BE2C (cell line): ENCODE measurements at regions not wholly inside any gene's neighbourhood (a gene's known extent, or its start where the extent isn't known, plus 50 kb on each side); places are given as distances from the start of the nearest gene placed in this dataset.
"Not testable (repeated sequence)": the region's sequence is repeated elsewhere in the genome, so short reads cannot be mapped to it uniquely, and the experiment has no call there.

Experiments used
- DNase-seq: peaks from one replicate; pipeline ENCODE4 v3.0.0-alpha.2; 2020
- H3K27me3 ChIP-seq: fragments of 250-450 bp; sonication (Bioruptor Pico); 2 replicates; pipeline ENCODE4 v1.5.1; 2020; ENCODE audit warnings: mild to moderate bottlenecking
- H3K36me3 ChIP-seq: fragments of 250-450 bp; sonication (Bioruptor Pico); 2 replicates; pipeline ENCODE4 v1.5.1; 2020; ENCODE audit warnings: mild to moderate bottlenecking
- H3K4me1 ChIP-seq: fragments of 250-450 bp; sonication (Bioruptor Pico); 2 replicates; pipeline ENCODE4 v1.5.1; 2020
- H3K4me3 ChIP-seq: 2 replicates; pipeline ENCODE4 v1.5.1; 2011; ENCODE audit warnings: low read depth, low read length
- H3K9me3 ChIP-seq: fragments of 250-450 bp; sonication (Bioruptor Pico); 2 replicates; pipeline ENCODE4 v1.5.1; 2020
- CTCF ChIP-seq: IDR thresholded peaks from 2 replicates; pipeline ENCODE4 v1.5.1; 2012; ENCODE audit warnings: mild to moderate bottlenecking, low read depth, low read length

GRCh38 chr6:3918469-3918868 is 69.3 kb downstream of the FAM50B start:
- no peaks in the 10 kb centered on the region; the same call in 1 of the 2 replicates for H3K27me3 ChIP-seq
- no peak for TF ChIP-seq CTCF
- no peaks in the 10 kb centered on the region for H3K36me3 ChIP-seq
- no peaks in the 10 kb centered on the region for H3K9me3 ChIP-seq
- H3K4me3 ChIP-seq: no peak overlapping the region
- no peak for DNase-seq
- H3K4me1 ChIP-seq: no peaks in the 10 kb centered on the region

- Histone ChIP-seq H3K4me1 (no peaks in the 10 kb centered on the region), H3K4me3 (no peak overlapping the region), H3K36me3 (no peaks in the 10 kb centered on the region), H3K9me3 (no peaks in the 10 kb centered on the region), H3K27me3 (no peaks in the 10 kb centered on the region; the same call in 1 of the 2 replicates)
- DNase-seq: no peak
- TF ChIP-seq CTCF: no peak
Measured at GRCh38 chr6:3919130-3919628, 70.0 kb downstream of the FAM50B start.

- Histone ChIP-seq H3K9me3 (no peaks in the 10 kb centered on the region), H3K4me3 (no peak overlapping the region), H3K36me3 (no peaks in the 10 kb centered on the region), H3K27me3 (no peaks in the 10 kb centered on the region; the same call in 1 of the 2 replicates), H3K4me1 (no peaks in the 10 kb centered on the region)
- DNase-seq: no peak
- TF ChIP-seq CTCF: no peak
Measured at GRCh38 chr6:3919849-3920248, 70.7 kb downstream of the FAM50B start.

GRCh38 chr6:3920321-3920720 is 71.1 kb downstream of the FAM50B start:
- Histone ChIP-seq H3K4me3 (no peak overlapping the region), H3K9me3 (no peaks in the 10 kb centered on the region), H3K27me3 (no peaks in the 10 kb centered on the region; the same call in 1 of the 2 replicates), H3K36me3 (no peaks in the 10 kb centered on the region), H3K4me1 (no peaks in the 10 kb centered on the region)
- TF ChIP-seq CTCF: no peak
- DNase-seq: no peak

GRCh38 chr6:3921663-3922062 is 72.5 kb downstream of the FAM50B start:
- TF ChIP-seq CTCF: no peak
- no peak for DNase-seq
- Histone ChIP-seq H3K27me3 (no peaks in the 10 kb centered on the region), H3K36me3 (no peaks in the 10 kb centered on the region), H3K9me3 (no peaks in the 10 kb centered on the region), H3K4me1 (no peaks in the 10 kb centered on the region), H3K4me3 (no peak overlapping the region)

GRCh38 chr6:3922619-3923018 is 73.4 kb downstream of the FAM50B start:
- H3K4me3 ChIP-seq, DNase-seq, H3K27me3 ChIP-seq, H3K4me1 ChIP-seq, H3K9me3 ChIP-seq, H3K36me3 ChIP-seq: not testable (repeated sequence)

- H3K9me3 ChIP-seq, H3K36me3 ChIP-seq, H3K4me3 ChIP-seq, H3K27me3 ChIP-seq, H3K4me1 ChIP-seq, DNase-seq: not testable (repeated sequence)
Measured at GRCh38 chr6:3925223-3926149, 76.3 kb downstream of the FAM50B start.
